ENCODE measurements at regions not wholly inside any gene's neighbourhood (a gene's known extent, or its start where the extent isn't known, plus 50 kb on each side); places are given as distances from the start of the nearest gene placed in this dataset.

GRCh38 chr3:163890661-163891060 is 1187.6 kb downstream of the SI start:
- WGBS, 2 donors (ENCODE audit: low coverage in 1 of 2) = 47 to 83% methylated on average over 2 of the region's 2 CpGs

DNA sequence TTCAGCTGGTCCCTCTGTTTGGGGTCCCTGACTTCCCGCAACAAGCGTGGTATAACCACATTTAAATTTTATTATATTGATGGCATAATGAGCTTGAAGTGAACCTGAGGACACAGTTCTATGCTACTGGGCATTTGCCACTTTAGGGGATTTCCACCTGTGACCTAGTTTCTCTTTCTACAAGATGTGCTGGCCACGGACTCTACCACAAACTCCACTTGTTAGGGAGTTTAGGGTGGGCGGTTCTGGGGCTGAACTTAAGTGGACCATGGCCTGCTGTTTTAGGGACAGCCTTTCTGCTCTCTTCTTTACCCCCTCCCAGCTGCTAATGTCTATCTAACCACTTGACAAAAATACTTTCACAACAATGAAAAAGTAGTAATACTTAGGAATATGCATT is 1199.1 kb downstream of the SI start:
- TF ChIP-seq POLR2AphosphoS5 (IDR thresholded peaks at IDR 0.05) (no peak), POLR2A (IDR thresholded peaks at IDR 0.05) (no peak), EP300 (IDR thresholded peaks at IDR 0.05) (no peak)
- TF ChIP-seq, protein P1, sequence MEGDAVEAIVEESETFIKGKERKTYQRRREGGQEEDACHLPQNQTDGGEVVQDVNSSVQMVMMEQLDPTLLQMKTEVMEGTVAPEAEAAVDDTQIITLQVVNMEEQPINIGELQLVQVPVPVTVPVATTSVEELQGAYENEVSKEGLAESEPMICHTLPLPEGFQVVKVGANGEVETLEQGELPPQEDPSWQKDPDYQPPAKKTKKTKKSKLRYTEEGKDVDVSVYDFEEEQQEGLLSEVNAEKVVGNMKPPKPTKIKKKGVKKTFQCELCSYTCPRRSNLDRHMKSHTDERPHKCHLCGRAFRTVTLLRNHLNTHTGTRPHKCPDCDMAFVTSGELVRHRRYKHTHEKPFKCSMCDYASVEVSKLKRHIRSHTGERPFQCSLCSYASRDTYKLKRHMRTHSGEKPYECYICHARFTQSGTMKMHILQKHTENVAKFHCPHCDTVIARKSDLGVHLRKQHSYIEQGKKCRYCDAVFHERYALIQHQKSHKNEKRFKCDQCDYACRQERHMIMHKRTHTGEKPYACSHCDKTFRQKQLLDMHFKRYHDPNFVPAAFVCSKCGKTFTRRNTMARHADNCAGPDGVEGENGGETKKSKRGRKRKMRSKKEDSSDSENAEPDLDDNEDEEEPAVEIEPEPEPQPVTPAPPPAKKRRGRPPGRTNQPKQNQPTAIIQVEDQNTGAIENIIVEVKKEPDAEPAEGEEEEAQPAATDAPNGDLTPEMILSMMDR (IDR thresholded peaks at IDR 0.05) = no peak
- no peaks in the 10 kb centered on the region for H3K27me3 ChIP-seq
- no peak overlapping the region for H3K27ac ChIP-seq
- H3K4me1 ChIP-seq = no peaks in the 10 kb centered on the region
- H3K4me3 ChIP-seq = no peak overlapping the region
- 92 to 100% methylated on average over 3 to 4 of the region's 4 CpGs for WGBS, 2 donors (ENCODE audit: low coverage in 1 of 2)
- ATAC-seq = no peak
- no peaks in the 10 kb centered on the region for H3K36me3 ChIP-seq
- peaks cover 0 to 17% (median 0%) of the 10 kb centered on the region in 3 donors for H3K9me3 ChIP-seq

More at GRCh38 chr3:163890661-163891060, 1187.6 kb downstream of the SI start:
- Histone ChIP-seq H3K9me3 (no peaks in the 10 kb centered on the region), H3K27ac (no peak overlapping the region), H3K4me1 (no peaks in the 10 kb centered on the region), H3K27me3 (no peaks in the 10 kb centered on the region), H3K36me3 (no peaks in the 10 kb centered on the region), H3K4me3 (no peak overlapping the region)
- ATAC-seq = no peak
- TF ChIP-seq, protein P1 (IDR thresholded peaks at IDR 0.05) = no peak
- TF ChIP-seq EP300 (IDR thresholded peaks at IDR 0.05) = no peak
- TF ChIP-seq POLR2AphosphoS5 (IDR thresholded peaks at IDR 0.05) = no peak
- no peak for TF ChIP-seq POLR2A (IDR thresholded peaks at IDR 0.05)

GRCh38 chr3:163878396-163878795 is 1199.9 kb downstream of the SI start:
- no peaks in the 10 kb centered on the region for H3K27me3 ChIP-seq
- H3K4me3 ChIP-seq = no peak overlapping the region
- no peak for TF ChIP-seq POLR2AphosphoS5 (IDR thresholded peaks at IDR 0.05)
- TF ChIP-seq POLR2A (IDR thresholded peaks at IDR 0.05) = no peak
- TF ChIP-seq EP300 (IDR thresholded peaks at IDR 0.05) = no peak
- TF ChIP-seq, protein P1 (IDR thresholded peaks at IDR 0.05) = no peak
- no peaks in the 10 kb centered on the region for H3K4me1 ChIP-seq
- WGBS, 2 donors (ENCODE audit: low coverage in 1 of 2) = 83 to 88% methylated on average over 4 of the region's 4 CpGs
- H3K36me3 ChIP-seq = no peaks in the 10 kb centered on the region
- H3K27ac ChIP-seq = no peak overlapping the region
- ATAC-seq = no peak
- H3K9me3 ChIP-seq = peaks cover 0 to 17% (median 0%) of the 10 kb centered on the region in 3 donors

GRCh38 chr3:163877805-163878204 is 1200.5 kb downstream of the SI start:
- TF ChIP-seq, protein P1 (IDR thresholded peaks at IDR 0.05) = no peak
- TF ChIP-seq POLR2AphosphoS5 (IDR thresholded peaks at IDR 0.05) (no peak), POLR2A (IDR thresholded peaks at IDR 0.05) (no peak), EP300 (IDR thresholded peaks at IDR 0.05) (no peak)
- Histone ChIP-seq H3K27ac (no peak overlapping the region), H3K4me3 (no peak overlapping the region), H3K9me3 (peaks cover 0 to 17% (median 0%) of the 10 kb centered on the region in 3 donors), H3K4me1 (no peaks in the 10 kb centered on the region), H3K36me3 (no peaks in the 10 kb centered on the region), H3K27me3 (no peaks in the 10 kb centered on the region)
- ATAC-seq = no peak
- 95% methylated on average over 2 of the region's 2 CpGs; no CpG with 5 or more reads in 1 of the 2 donors for WGBS, 2 donors (ENCODE audit: low coverage in 1 of 2)

DNA sequence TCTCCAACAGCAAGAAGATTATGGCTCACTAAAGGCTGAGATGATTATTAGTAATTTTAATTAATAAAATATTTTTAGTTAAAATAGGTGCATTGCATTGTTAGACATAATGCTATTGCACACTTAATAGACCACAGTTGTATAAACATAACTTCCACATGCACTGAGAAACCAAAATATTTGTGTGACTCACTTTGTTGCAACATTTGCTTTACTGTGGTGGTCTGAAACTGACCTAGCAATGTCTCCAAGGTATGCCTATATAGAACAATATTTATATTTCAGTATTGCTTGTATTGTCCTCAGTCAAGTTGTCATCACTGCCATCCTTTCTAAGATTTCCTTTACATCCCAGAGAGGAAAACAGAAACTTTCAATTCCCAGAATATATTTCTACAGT is 1215.2 kb downstream of the SI start:
- TF ChIP-seq POLR2AphosphoS5 (IDR thresholded peaks at IDR 0.05) (no peak), POLR2A (IDR thresholded peaks at IDR 0.05) (no peak), EP300 (IDR thresholded peaks at IDR 0.05) (no peak)
- TF ChIP-seq, protein P1 (IDR thresholded peaks at IDR 0.05) = no peak
- no peak for ATAC-seq
- H3K27me3 ChIP-seq = no peaks in the 10 kb centered on the region
- no peak overlapping the region for H3K27ac ChIP-seq
- no peaks in the 10 kb centered on the region for H3K4me1 ChIP-seq
- no peak overlapping the region for H3K4me3 ChIP-seq
- no peaks in the 10 kb centered on the region for H3K36me3 ChIP-seq
- peaks cover 0 to 7% (median 0%) of the 10 kb centered on the region in 3 donors for H3K9me3 ChIP-seq

All from gastroesophageal sphincter (tissue), 4 donors.